ENCODE measurements at regions not wholly inside any gene's neighbourhood (a gene's known extent, or its start where the extent isn't known, plus 50 kb on each side); places are given as distances from the start of the nearest gene placed in this dataset.
"Not testable (repeated sequence)": the region's sequence is repeated elsewhere in the genome, so short reads cannot be mapped to it uniquely, and the experiment has no call there.

DNA sequence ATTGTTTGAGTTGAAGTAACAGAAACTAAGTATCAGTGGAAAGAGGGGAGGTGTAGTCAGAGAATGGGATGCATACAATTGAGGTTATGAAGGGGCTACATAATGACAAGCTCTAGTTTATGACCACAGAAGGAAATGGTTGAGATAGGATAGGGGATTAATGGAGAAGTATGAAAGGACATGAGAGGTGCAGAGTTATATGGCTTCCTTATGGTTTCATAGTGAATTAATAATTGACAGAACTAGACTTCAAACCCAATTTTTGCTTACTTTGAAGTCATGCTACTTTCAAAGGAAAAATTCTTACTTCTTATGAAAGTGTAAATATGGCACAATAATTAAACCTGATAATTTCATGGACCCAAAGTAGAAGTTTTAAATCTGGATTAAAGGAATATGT lies 340.3 kb upstream of the LRRC4C start:
- no peaks in the 10 kb centered on the region for H3K4me1 ChIP-seq (ENCODE audit: control insufficient read depth, insufficient read depth, low read length)
- intact Hi-C loops (cut with micrococcal nuclease), result no loop called here

DNA sequence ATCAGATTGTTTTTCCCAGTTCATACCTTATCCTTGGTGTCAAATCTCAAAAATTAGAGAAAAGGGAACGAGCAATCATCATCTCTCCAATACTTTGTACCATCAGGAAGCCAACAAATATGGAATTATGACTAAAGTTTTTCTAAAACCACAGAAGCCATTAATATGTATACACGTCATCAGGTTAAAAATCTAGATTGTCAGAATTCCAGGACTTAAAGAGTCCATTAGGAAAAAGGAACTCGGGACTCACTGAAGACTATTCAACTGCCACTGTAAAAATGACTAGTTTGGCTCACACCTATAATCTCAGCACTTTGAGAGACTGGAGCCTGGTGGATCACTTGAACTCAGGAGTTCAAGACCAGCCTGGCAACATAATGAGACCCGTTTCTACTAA lies 344.4 kb upstream of the LRRC4C start:
- Mint-ChIP-seq H3K36me3 (no peaks in the 10 kb centered on the region), H3K27ac (no peak overlapping the region), H3K9me3 (peaks cover 12 to 15% of the 10 kb centered on the region in 2 donors), H3K4me3 (no peak overlapping the region), H3K4me1 (no peaks in the 10 kb centered on the region), H3K27me3 (ENCODE audit: low read depth in 2 of 2) (no peaks in the 10 kb centered on the region)
- no peak for ATAC-seq
- Histone ChIP-seq H3K9me3 (ENCODE audit: control insufficient read depth, insufficient read depth, low read length) (peaks cover 6% of the 10 kb centered on the region), H3K4me1 (ENCODE audit: control insufficient read depth, insufficient read depth, low read length) (no peaks in the 10 kb centered on the region), H3K36me3 (ENCODE audit: control insufficient read depth, insufficient read depth, low read length) (no peaks in the 10 kb centered on the region), H3K4me3 (ENCODE audit: low read length) (no peak overlapping the region), H3K27me3 (ENCODE audit: control insufficient read depth, insufficient read depth, low read length) (no peaks in the 10 kb centered on the region), H3K27ac (ENCODE audit: low read length) (no peak overlapping the region)
- 55% methylated on average over 4 of the region's 4 CpGs for WGBS (ENCODE audit: insufficient coverage)
- intact Hi-C loops (cut with micrococcal nuclease), result no loop called here
- TF ChIP-seq, protein P1, sequence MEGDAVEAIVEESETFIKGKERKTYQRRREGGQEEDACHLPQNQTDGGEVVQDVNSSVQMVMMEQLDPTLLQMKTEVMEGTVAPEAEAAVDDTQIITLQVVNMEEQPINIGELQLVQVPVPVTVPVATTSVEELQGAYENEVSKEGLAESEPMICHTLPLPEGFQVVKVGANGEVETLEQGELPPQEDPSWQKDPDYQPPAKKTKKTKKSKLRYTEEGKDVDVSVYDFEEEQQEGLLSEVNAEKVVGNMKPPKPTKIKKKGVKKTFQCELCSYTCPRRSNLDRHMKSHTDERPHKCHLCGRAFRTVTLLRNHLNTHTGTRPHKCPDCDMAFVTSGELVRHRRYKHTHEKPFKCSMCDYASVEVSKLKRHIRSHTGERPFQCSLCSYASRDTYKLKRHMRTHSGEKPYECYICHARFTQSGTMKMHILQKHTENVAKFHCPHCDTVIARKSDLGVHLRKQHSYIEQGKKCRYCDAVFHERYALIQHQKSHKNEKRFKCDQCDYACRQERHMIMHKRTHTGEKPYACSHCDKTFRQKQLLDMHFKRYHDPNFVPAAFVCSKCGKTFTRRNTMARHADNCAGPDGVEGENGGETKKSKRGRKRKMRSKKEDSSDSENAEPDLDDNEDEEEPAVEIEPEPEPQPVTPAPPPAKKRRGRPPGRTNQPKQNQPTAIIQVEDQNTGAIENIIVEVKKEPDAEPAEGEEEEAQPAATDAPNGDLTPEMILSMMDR (IDR thresholded peaks at IDR 0.05), result no peak
- no peak for DNase-seq

More for the DNA sequence above, 340.3 kb upstream of the LRRC4C start:
- Mint-ChIP-seq H3K4me1 (no peaks in the 10 kb centered on the region), H3K36me3 (no peaks in the 10 kb centered on the region), H3K9me3 (peaks cover 12 to 13% of the 10 kb centered on the region in 2 donors), H3K27ac (no peak overlapping the region), H3K4me3 (no peak overlapping the region), H3K27me3 (ENCODE audit: low read depth in 2 of 2) (no peaks in the 10 kb centered on the region)
- TF ChIP-seq, protein P1 (IDR thresholded peaks at IDR 0.05), result no peak
- Histone ChIP-seq H3K9me3 (ENCODE audit: control insufficient read depth, insufficient read depth, low read length) (peaks cover 12% of the 10 kb centered on the region), H3K36me3 (ENCODE audit: control insufficient read depth, insufficient read depth, low read length) (no peaks in the 10 kb centered on the region), H3K27me3 (ENCODE audit: control insufficient read depth, insufficient read depth, low read length) (no peaks in the 10 kb centered on the region), H3K4me3 (ENCODE audit: low read length) (no peak overlapping the region), H3K27ac (ENCODE audit: low read length) (no peak overlapping the region)
- DNase-seq (no peak), ATAC-seq (no peak)

DNA sequence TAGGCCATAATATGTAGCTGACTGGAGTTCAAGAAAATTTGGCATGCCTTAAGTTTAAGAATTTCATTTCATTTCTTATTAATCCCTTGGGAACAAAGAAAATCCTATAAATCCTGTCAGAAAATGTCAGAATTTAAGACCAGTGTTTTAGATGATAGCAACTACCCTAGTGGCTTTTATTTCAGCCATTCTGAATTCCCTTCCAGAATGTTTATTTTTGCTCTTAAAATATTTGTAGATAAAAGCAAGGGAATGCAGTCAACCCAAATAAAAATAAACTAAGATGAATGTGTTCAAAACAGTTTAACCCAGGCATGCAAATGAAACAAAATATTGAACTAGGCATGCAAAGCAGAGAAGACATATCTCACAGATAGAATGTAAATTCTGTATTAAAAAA lies 356.9 kb upstream of the LRRC4C start:
- intact Hi-C loops (cut with micrococcal nuclease), result no loop called here
- no peaks in the 10 kb centered on the region for H3K36me3 ChIP-seq (ENCODE audit: control insufficient read depth, insufficient read depth, low read length)
- Mint-ChIP-seq H3K36me3 (peaks cover 5% of the 10 kb centered on the region), H3K4me1 (no peaks in the 10 kb centered on the region), H3K27me3 (ENCODE audit: low read depth in 2 of 2) (no peaks in the 10 kb centered on the region), H3K4me3 (no peak overlapping the region), H3K27ac (no peak overlapping the region), H3K9me3 (peaks cover 6 to 12% of the 10 kb centered on the region in 2 donors)
- no peak for ATAC-seq
- TF ChIP-seq, protein P1 (IDR thresholded peaks at IDR 0.05), result no peak
- H3K27ac ChIP-seq (ENCODE audit: low read length), result no peak overlapping the region
- H3K4me3 ChIP-seq (ENCODE audit: low read length), result no peak overlapping the region
- no peaks in the 10 kb centered on the region for H3K9me3 ChIP-seq (ENCODE audit: control insufficient read depth, insufficient read depth, low read length)
- H3K4me1 ChIP-seq (ENCODE audit: control insufficient read depth, insufficient read depth, low read length), result no peaks in the 10 kb centered on the region
- DNase-seq, result no peak
- H3K27me3 ChIP-seq (ENCODE audit: control insufficient read depth, insufficient read depth, low read length), result no peaks in the 10 kb centered on the region

DNA sequence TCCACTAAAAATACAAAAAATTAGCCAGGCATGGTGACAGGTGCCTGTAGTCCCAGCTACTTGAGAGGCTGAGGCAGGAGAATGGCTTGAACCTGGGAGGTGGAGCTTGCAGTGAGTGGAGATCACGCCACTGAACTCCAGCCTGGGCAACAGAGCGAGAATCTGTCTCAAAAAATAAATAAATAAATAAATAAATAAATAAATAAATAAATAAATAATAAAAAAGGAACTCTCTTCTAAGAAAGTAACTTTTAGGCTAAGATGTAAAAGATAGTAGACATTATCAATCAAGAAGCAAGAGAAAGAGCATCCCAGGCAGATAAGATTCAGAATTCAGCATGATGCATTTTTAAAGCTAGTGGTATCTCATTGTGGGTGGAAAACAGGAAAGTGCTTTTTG lies 364.8 kb upstream of the LRRC4C start:
- H3K27me3 Mint-ChIP-seq (ENCODE audit: low read depth in 2 of 2); H3K4me1 Mint-ChIP-seq; H3K27ac Mint-ChIP-seq; H3K4me3 ChIP-seq (ENCODE audit: low read length); H3K27ac ChIP-seq (ENCODE audit: low read length); H3K36me3 Mint-ChIP-seq; H3K36me3 ChIP-seq (ENCODE audit: control insufficient read depth, insufficient read depth, low read length); H3K4me1 ChIP-seq (ENCODE audit: control insufficient read depth, insufficient read depth, low read length); ATAC-seq; DNase-seq; H3K9me3 ChIP-seq (ENCODE audit: control insufficient read depth, insufficient read depth, low read length); H3K27me3 ChIP-seq (ENCODE audit: control insufficient read depth, insufficient read depth, low read length); intact Hi-C loops (cut with micrococcal nuclease); H3K4me3 Mint-ChIP-seq: not testable (repeated sequence)
- peaks cover 16 to 23% of the 10 kb centered on the region in 2 donors for H3K9me3 Mint-ChIP-seq
- WGBS (ENCODE audit: insufficient coverage), result no CpG with 5 or more reads among the region's 2 CpGs

All from natural killer cell (primary cell).